ENCODE measurements at regions not wholly inside any gene's neighbourhood (a gene's known extent, or its start where the extent isn't known, plus 50 kb on each side); places are given as distances from the start of the nearest gene placed in this dataset.

- DNase-seq (ENCODE audit: low read depth, low spot score): no peak
- no peak for ATAC-seq
- H3K27me3 ChIP-seq (ENCODE audit: control insufficient read depth, insufficient read depth, low read length): no peaks in the 10 kb centered on the region
- BruUV-seq (replicated peaks): no TSS peak
- H3K4me3 ChIP-seq (ENCODE audit: low read depth in 2 of 2, low read length in 2 of 2): no peak overlapping the region
- intact Hi-C loops (cut with micrococcal nuclease; ENCODE audit: unreplicated experiment) (no loop called here), in situ Hi-C loops (cut with HindIII; ENCODE audit: low pct_unique_long_range_greater_than_20kb, low sequenced_read_pairs) (no loop called here)
- no peaks in the 10 kb centered on the region for H3K4me1 ChIP-seq (ENCODE audit: control insufficient read depth, insufficient read depth, low read length)
- ChIA-PET CTCF (no interaction called here), POLR2A (no interaction called here)
- H3K36me3 ChIP-seq (ENCODE audit: control insufficient read depth, insufficient read depth, low read length): no peaks in the 10 kb centered on the region
- no peaks in the 10 kb centered on the region for H3K9me3 ChIP-seq (ENCODE audit: control insufficient read depth, insufficient read depth, low read depth, low read length)
- no peak for TF ChIP-seq POLR2AphosphoS5 (IDR thresholded peaks at IDR 0.05; ENCODE audit: low read depth, low read length)
- no peak for TF ChIP-seq TCF7L2 (IDR thresholded peaks at IDR 0.05; ENCODE audit: low read depth, low read length)
- no peak for TF ChIP-seq REST (IDR thresholded peaks at IDR 0.05; ENCODE audit: insufficient read depth in 1 of 2, low read depth in 2 of 2, low read length in 1 of 2)
- TF ChIP-seq SIN3A (IDR thresholded peaks at IDR 0.05; ENCODE audit: borderline replicate concordance, insufficient read depth, low read depth, low read length): no peak
- no peak for TF ChIP-seq CTCF (IDR thresholded peaks at IDR 0.05)
- H3K27ac ChIP-seq (ENCODE audit: low read length): no peak overlapping the region
These were observed 309.3 kb upstream of the TGFBR2 start for GRCh38 chr3:30297112-30297511.

GRCh38 chr3:30299674-30300385, 306.6 kb upstream of the TGFBR2 start:
- DNase-seq (ENCODE audit: low read depth, low spot score): no peak
- in situ Hi-C loops (cut with HindIII; ENCODE audit: low pct_unique_long_range_greater_than_20kb, low sequenced_read_pairs): no loop called here
- intact Hi-C loops (cut with micrococcal nuclease; ENCODE audit: unreplicated experiment): no loop called here
- H3K27me3 ChIP-seq (ENCODE audit: control insufficient read depth, insufficient read depth, low read length): no peaks in the 10 kb centered on the region
- no peaks in the 10 kb centered on the region for H3K36me3 ChIP-seq (ENCODE audit: control insufficient read depth, insufficient read depth, low read length)
- no peak overlapping the region for H3K4me3 ChIP-seq (ENCODE audit: low read depth in 2 of 2, low read length in 2 of 2)
- peaks cover 5% of the 10 kb centered on the region; the same call in 1 of the 2 replicates for H3K9me3 ChIP-seq (ENCODE audit: control insufficient read depth, insufficient read depth, low read depth, low read length)
- no TSS peak for BruUV-seq (replicated peaks)
- H3K4me1 ChIP-seq (ENCODE audit: control insufficient read depth, insufficient read depth, low read length): no peaks in the 10 kb centered on the region
- no peak overlapping the region for H3K27ac ChIP-seq (ENCODE audit: low read length)
- ATAC-seq: no peak
- POLR2A ChIA-PET: no interaction called here
- TF ChIP-seq SIN3A (IDR thresholded peaks at IDR 0.05; ENCODE audit: borderline replicate concordance, insufficient read depth, low read depth, low read length) (no peak), REST (IDR thresholded peaks at IDR 0.05; ENCODE audit: insufficient read depth in 1 of 2, low read depth in 2 of 2, low read length in 1 of 2) (no peak), TCF7L2 (IDR thresholded peaks at IDR 0.05; ENCODE audit: low read depth, low read length) (no peak), POLR2AphosphoS5 (IDR thresholded peaks at IDR 0.05; ENCODE audit: low read depth, low read length) (no peak)
- CTCF ChIA-PET: no interaction called here

Measured in Panc1 (cell line).